Panc1 (cell line): ENCODE measurements at regions not wholly inside any gene's neighbourhood (a gene's known extent, or its start where the extent isn't known, plus 50 kb on each side); places are given as distances from the start of the nearest gene placed in this dataset.

Experiments used
- ATAC-seq: fragments of 200-7000 bp; cut with Tn5 transposase; 2 replicates; pipeline ENCODE4 v1.9.1; 2020; ENCODE audit warnings: mild to moderate bottlenecking, moderate library complexity
- BruUV-seq: library from RNA; stranded (reverse); fragments of 400-500 nt; replicated peaks from 2 replicates; lab custom pipeline; 2021; lab: Mats Ljungman, UMichigan
- CTCF ChIA-PET: fragments of 300-600 bp; sonication (Branson Sonifier 250); formaldehyde crosslinking; loops from one replicate; lab custom pipeline; 2022; ENCODE audit warnings: antibody characterized with exemption; lab: Charles Lee
- POLR2A ChIA-PET: fragments of 300-600 bp; sonication (Branson Sonifier 250); formaldehyde crosslinking; loops from one replicate; lab custom pipeline; 2022; ENCODE audit warnings: antibody characterized with exemption; lab: Charles Lee
- DNase-seq: peaks from one replicate; pipeline ENCODE4 v3.0.0-alpha.2; 2010; ENCODE audit warnings: low read depth, low spot score
- H3K27ac ChIP-seq: 2 replicates; pipeline ENCODE4 v1.5.1; 2011; ENCODE audit warnings: mild to moderate bottlenecking, low read length, inconsistent platforms
- H3K27me3 ChIP-seq: fragments of 200-500 bp; sonication (Bioruptor generic); 2 replicates; pipeline ENCODE4 v1.6.0; 2014; ENCODE audit warnings: low read length, inconsistent platforms; ENCODE audit not compliant: control insufficient read depth, insufficient read depth
- H3K36me3 ChIP-seq: fragments of 200-500 bp; sonication (Bioruptor generic); 2 replicates; pipeline ENCODE4 v1.5.1; 2014; ENCODE audit warnings: inconsistent platforms, mild to moderate bottlenecking, low read length, moderate library complexity; ENCODE audit not compliant: control insufficient read depth, insufficient read depth
- H3K4me1 ChIP-seq: 2 replicates; pipeline ENCODE4 v1.5.1; 2011; ENCODE audit warnings: inconsistent platforms, mild to moderate bottlenecking, low read length, moderate library complexity; ENCODE audit not compliant: control insufficient read depth, insufficient read depth
- H3K4me3 ChIP-seq, 2 experiments: 2 replicates each; pipeline ENCODE4 v1.5.1; 2011 to 2012; ENCODE audit warnings: low read depth in 2 of 2, low read length in 2 of 2, mild to moderate bottlenecking in 2 of 2, inconsistent platforms in 1 of 2, moderate library complexity in 1 of 2
- H3K9me3 ChIP-seq: fragments of 200-500 bp; sonication (Bioruptor generic); 2 replicates; pipeline ENCODE4 v1.5.1; 2014; ENCODE audit warnings: low read depth, mild to moderate bottlenecking, inconsistent platforms, low read length, moderate library complexity; ENCODE audit not compliant: control insufficient read depth, insufficient read depth
- CTCF ChIP-seq: fragments of 450-650 bp; IDR thresholded peaks from 2 replicates; pipeline ENCODE4 v1.5.1; 2017; ENCODE audit warnings: mild to moderate bottlenecking
- POLR2AphosphoS5 ChIP-seq: IDR thresholded peaks from 2 replicates; pipeline ENCODE4 v1.6.1; 2012; ENCODE audit warnings: mild to moderate bottlenecking, low read depth, low read length, moderate library complexity
- REST ChIP-seq, 2 experiments: IDR thresholded peaks; 2 replicates each; pipeline ENCODE4 v1.6.1; 2011 to 2012; ENCODE audit warnings: low read depth in 2 of 2, control low read depth in 1 of 2, low read length in 1 of 2, mild to moderate bottlenecking in 1 of 2, moderate library complexity in 1 of 2; ENCODE audit not compliant: insufficient read depth in 1 of 2
- SIN3A ChIP-seq: IDR thresholded peaks from 2 replicates; pipeline ENCODE4 v1.6.1; 2012; ENCODE audit warnings: low read depth, mild to moderate bottlenecking, low read length, moderate library complexity, borderline replicate concordance; ENCODE audit not compliant: insufficient read depth
- TCF7L2 ChIP-seq: IDR thresholded peaks from 2 replicates; pipeline ENCODE4 v1.6.1; 2011; ENCODE audit warnings: mild to moderate bottlenecking, low read depth, low read length, inconsistent platforms
- in situ Hi-C: cut with HindIII; loops from 2 replicates; pipeline ENCODE4 v1.10.0; 2016; ENCODE audit warnings: low sequenced_read_pairs, low pct_unique_long_range_greater_than_20kb
- intact Hi-C: fragments of 100-400 bp; cut with micrococcal nuclease; formaldehyde crosslinking; loops from one replicate; pipeline ENCODE4 v1.10.0; 2022; ENCODE audit not compliant: unreplicated experiment

- TF ChIP-seq REST (IDR thresholded peaks at IDR 0.05; ENCODE audit: insufficient read depth in 1 of 2, low read depth in 2 of 2, low read length in 1 of 2) = no peak
- TF ChIP-seq SIN3A = no peak
- TF ChIP-seq POLR2AphosphoS5 = no peak
- no peak for TF ChIP-seq CTCF
- TF ChIP-seq TCF7L2 = no peak
- BruUV-seq = no TSS peak
- no peak for DNase-seq
- H3K36me3 ChIP-seq = no peaks in the 10 kb centered on the region
- no peaks in the 10 kb centered on the region for H3K27me3 ChIP-seq
- H3K4me1 ChIP-seq = no peaks in the 10 kb centered on the region
- no peaks in the 10 kb centered on the region for H3K9me3 ChIP-seq
- H3K4me3 ChIP-seq = no peak overlapping the region
- no peak for ATAC-seq
- in situ Hi-C loops (no loop called here), intact Hi-C loops (no loop called here)
- CTCF ChIA-PET = no interaction called here
- no peak overlapping the region for H3K27ac ChIP-seq
- POLR2A ChIA-PET = no interaction called here
Measured at GRCh38 chr21:38599381-38599975, 101.2 kb upstream of the ERG start.

GRCh38 chr21:38600106-38600505, 101.8 kb upstream of the ERG start:
- in situ Hi-C loops = no loop called here
- no peak for TF ChIP-seq SIN3A
- no peak for TF ChIP-seq REST (IDR thresholded peaks at IDR 0.05; ENCODE audit: insufficient read depth in 1 of 2, low read depth in 2 of 2, low read length in 1 of 2)
- TF ChIP-seq POLR2AphosphoS5 = no peak
- no peak for TF ChIP-seq CTCF
- no peak for TF ChIP-seq TCF7L2

More at GRCh38 chr21:38600106-38600505, 101.8 kb upstream of the ERG start:
- intact Hi-C loops = no loop called here
- DNase-seq = no peak
- H3K9me3 ChIP-seq = no peaks in the 10 kb centered on the region
- ChIA-PET CTCF (no interaction called here), POLR2A (no interaction called here)
- no peak overlapping the region for H3K4me3 ChIP-seq
- no peak for ATAC-seq
- BruUV-seq = no TSS peak
- H3K36me3 ChIP-seq = no peaks in the 10 kb centered on the region
- no peaks in the 10 kb centered on the region for H3K27me3 ChIP-seq
- H3K4me1 ChIP-seq = no peaks in the 10 kb centered on the region
- H3K27ac ChIP-seq = no peak overlapping the region
